LNCAP (cell line): ENCODE measurements at regions not wholly inside any gene's neighbourhood (a gene's known extent, or its start where the extent isn't known, plus 50 kb on each side); places are given as distances from the start of the nearest gene placed in this dataset.

Experiments used
- CTCF ChIP-seq: fragments of 450-650 bp; IDR thresholded peaks from 2 replicates; pipeline ENCODE4 v1.5.1; 2017; ENCODE audit warnings: mild to moderate bottlenecking

GRCh38 chrX:10851809-10852208 is 231.4 kb upstream of the MID1 start:
- no peak for TF ChIP-seq CTCF

- TF ChIP-seq CTCF: no peak
Measured at GRCh38 chrX:10854594-10854993, 234.2 kb upstream of the MID1 start.

GRCh38 chrX:10855845-10856244 is 235.5 kb upstream of the MID1 start:
- no peak for TF ChIP-seq CTCF

- no peak for TF ChIP-seq CTCF
Measured at GRCh38 chrX:10856797-10857196, 236.4 kb upstream of the MID1 start.

GRCh38 chrX:10859353-10859752 is 239.0 kb upstream of the MID1 start:
- no peak for TF ChIP-seq CTCF

GRCh38 chrX:10875995-10876394 is 235.1 kb upstream of the HCCS start:
- no peak for TF ChIP-seq CTCF

- TF ChIP-seq CTCF: no peak
Measured at GRCh38 chrX:10882484-10882883, 228.6 kb upstream of the HCCS start.

GRCh38 chrX:10884246-10884645 is 226.9 kb upstream of the HCCS start:
- TF ChIP-seq CTCF: no peak
